ENCODE measurements at regions not wholly inside any gene's neighbourhood (a gene's known extent, or its start where the extent isn't known, plus 50 kb on each side); places are given as distances from the start of the nearest gene placed in this dataset.

DNA sequence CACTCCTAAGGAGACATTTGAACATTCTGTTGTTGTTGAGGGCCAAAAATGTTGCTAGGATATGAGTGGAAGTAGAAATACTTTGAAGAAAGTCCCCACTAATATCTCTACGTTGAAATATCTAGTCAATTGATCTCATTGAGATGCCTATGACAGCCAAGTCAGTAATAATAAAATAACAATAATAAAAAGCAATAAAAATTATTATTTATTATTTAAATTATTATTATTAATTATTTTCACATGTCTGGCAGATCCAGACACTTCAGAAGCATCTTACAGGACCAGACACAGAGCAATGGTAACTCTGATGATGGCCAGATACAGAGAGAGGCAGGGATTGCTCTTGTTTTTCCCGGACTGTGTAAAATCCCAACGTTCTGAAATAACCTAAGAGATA lies 143.5 kb upstream of the PALMD start:
- TF ChIP-seq POLR2AphosphoS5 (IDR thresholded peaks at IDR 0.05; ENCODE audit: insufficient read depth in 1 of 2, low read depth in 1 of 2): no peak
- no peak for TF ChIP-seq CTCF (IDR thresholded peaks at IDR 0.05)

Data from vagina (tissue), 2 donors.